Activated CD4-positive, CD25-positive, alpha-beta regulatory T cell treated with anti-CD3 and anti-CD28 coated beads, Interleukin-2, amount 50 U/mL, for 24 hours (primary cell): ENCODE measurements at regions not wholly inside any gene's neighbourhood (a gene's known extent, or its start where the extent isn't known, plus 50 kb on each side); places are given as distances from the start of the nearest gene placed in this dataset.

Experiments used
- ATAC-seq, 2 donors: fragments of 150-1000 bp; cut with Tn5 transposase; one replicate each; pipeline ENCODE4 v1.10.0; 2021; ENCODE audit warnings: mild to moderate bottlenecking in 1 of 2, moderate library complexity in 1 of 2

GRCh38 chr15:46735115-46735514 is 982.2 kb upstream of the SEMA6D start:
- ATAC-seq, result no peak

DNA sequence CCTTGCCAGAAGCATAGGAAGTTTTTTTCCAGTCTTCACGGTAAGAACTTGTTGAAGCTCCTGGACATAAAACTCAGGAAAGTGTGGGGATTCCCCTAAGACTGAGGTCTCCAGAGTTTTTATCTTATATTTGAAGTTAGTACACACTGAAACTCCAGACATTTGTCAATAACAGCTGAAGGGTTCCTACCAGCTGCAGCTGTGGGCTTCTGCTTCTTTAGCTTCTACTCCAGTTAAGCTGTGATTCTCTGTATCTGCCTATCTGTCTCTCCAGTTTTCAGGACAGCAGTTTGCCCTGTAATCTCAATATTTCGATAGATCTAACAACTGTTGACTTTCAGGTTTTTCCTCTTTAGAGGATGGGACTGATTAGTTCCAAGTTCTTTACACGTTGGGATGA is 966.0 kb upstream of the SEMA6D start:
- ATAC-seq, result no peak

GRCh38 chr15:46753946-46754345 is 963.4 kb upstream of the SEMA6D start:
- ATAC-seq, result no peak

GRCh38 chr15:46763091-46763490 is 954.2 kb upstream of the SEMA6D start:
- no peak for ATAC-seq

- no peak for ATAC-seq
These were observed 952.5 kb upstream of the SEMA6D start for GRCh38 chr15:46764851-46765250.

DNA sequence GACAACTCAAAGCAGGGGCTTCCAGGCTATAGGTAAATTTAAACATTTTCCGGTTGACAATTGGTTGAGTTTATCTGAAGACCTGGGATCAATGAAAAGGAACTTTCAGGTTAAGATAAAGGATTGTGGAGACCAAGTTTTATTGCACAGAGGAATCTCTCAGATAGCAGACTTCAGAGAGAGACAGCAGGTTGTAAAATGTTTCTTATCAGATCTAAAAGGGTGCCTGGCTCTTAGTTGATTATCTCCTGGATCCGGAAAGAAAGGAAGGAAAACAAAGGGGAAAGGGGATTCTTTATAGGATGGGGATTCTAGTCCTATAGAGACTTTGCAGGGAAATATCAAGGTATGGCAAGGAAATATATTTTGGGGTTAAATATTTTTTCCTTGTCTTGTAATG is 951.3 kb upstream of the SEMA6D start:
- no peak for ATAC-seq

- ATAC-seq, result no peak
These were observed 949.0 kb upstream of the SEMA6D start for GRCh38 chr15:46768287-46768686.

DNA sequence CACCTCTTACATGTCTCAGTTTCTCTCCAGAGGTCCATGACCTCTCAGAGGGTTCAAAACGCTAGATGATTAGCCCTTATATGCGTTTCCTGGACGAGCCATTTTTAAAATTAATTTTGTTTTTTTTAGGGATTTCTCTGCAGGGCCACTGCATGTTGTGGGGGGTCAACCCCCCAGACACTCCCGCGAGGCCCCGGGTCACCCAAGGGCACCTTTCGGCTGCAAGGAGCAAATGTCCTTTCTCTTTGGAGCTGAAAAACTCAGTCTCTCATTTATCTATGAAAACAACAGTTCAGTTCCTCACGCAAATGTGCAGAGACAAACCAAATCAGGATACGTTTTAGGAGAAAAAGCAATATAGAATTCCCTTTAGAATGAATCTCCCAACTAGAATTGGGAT is 944.3 kb upstream of the SEMA6D start:
- ATAC-seq, result no peak

DNA sequence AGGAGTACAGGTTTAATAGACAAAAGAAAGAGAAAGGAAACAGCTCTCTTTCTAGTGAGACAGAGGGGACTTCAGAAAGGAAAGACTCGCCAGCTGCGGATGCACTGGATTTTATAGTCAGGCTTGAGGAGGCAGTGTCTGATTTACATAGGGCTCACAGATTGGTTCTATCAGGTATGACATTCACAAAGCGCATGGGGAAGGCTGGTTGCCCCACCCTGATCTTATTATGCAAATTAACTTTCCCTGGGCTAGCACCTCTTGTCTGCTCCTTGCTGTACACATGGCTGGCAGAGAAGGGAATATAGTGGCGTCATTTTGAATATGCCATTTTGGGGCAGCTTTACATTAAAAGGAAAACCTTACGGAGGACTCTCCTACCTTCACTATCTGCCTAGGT is 938.4 kb upstream of the SEMA6D start:
- ATAC-seq, result no peak

DNA sequence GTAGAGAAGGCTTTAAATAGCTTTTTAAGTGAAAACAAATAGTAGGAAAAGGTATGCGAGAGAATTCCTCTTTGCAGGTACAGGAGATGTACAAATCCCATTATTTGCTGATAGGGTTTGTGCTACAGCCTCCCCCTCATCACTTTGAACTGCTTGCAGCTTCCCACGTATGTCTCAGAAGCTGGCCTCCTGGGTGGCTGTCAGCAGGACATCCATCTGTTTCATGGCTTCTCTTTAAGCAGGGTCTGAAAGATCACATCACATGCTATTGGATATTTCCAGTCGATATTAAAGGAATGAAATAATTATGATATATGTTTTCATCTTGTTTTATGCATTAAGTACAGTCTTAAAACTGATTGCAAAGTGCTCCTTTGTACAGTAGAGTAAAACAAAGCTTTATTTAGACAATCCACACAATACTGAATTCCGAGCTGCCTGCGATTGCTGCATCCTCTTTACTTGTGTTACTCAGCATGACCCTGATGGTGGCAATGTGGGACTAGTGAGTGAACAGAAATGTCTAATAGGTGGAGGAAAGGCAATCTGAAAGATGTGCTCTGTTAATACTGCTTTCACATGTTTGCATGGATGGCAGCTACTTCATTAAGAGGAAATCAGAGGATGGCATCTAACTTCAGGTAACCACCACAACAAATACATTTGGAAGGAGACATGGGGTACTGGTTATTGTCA is 930.6 kb upstream of the SEMA6D start:
- ATAC-seq, result no peak

GRCh38 chr15:46795685-46796084 is 921.6 kb upstream of the SEMA6D start:
- no peak for ATAC-seq

DNA sequence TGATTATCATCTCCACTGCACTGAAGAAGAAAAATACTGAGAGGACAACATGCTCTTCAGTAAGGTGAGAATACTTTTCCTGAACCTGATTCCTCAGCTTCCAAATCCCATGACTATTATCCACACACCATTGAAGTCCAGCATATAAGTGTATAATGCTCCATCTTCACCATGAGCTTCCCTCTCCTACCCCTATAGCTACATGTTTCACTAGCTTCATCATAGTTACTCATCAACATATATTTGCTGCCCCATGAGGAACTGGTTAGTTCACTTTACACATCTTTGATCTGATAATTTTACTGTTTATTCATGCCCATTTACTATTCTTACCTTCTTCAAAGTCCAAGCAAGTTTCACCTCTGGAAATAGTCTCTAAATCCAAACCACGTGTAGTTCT is 908.5 kb upstream of the SEMA6D start:
- no peak for ATAC-seq

DNA sequence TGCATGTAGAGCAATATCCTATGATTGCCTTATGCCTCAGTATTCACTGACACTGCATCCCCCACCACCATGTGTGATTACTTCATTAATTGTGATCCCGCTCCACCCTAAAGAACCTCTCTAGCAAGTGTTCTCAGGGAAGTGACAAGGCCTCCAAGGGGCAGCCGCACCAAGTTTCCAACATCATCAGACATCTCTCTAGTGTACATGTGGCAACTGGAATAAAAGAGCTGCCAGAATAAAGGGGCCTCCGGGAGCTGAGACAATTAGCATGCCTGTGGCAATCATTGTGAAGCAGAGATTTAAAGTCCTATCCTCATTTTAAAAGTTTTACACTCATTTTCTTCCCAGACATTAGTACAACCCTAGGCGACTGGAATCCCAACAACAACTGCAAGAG is 902.1 kb upstream of the SEMA6D start:
- ATAC-seq, result no peak

- no peak for ATAC-seq
These were observed 901.5 kb upstream of the SEMA6D start for GRCh38 chr15:46815765-46816164.

DNA sequence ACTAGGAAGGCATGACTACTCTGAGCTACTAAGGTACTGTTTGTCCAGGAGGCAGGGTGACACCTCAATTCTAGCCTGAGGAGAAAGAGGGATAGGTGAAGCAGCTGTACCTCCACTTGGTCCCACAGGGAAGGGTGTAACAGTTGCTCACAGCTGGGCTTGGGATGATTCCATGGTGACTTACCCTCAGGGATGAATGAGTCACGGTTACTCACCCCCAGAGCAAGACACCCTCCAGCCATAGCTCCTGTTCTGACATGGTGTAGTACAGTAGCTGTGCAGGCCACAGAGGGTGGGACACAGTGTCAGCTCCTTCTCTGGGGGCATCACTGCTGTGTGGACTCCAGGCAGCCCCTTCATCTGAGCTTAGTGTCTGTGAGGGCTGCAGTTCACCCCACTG is 868.6 kb upstream of the SEMA6D start:
- ATAC-seq, result no peak

- ATAC-seq, result no peak
These were observed 863.7 kb upstream of the SEMA6D start for GRCh38 chr15:46853600-46853999.

GRCh38 chr15:46854564-46854963 is 862.7 kb upstream of the SEMA6D start:
- ATAC-seq, result no peak

DNA sequence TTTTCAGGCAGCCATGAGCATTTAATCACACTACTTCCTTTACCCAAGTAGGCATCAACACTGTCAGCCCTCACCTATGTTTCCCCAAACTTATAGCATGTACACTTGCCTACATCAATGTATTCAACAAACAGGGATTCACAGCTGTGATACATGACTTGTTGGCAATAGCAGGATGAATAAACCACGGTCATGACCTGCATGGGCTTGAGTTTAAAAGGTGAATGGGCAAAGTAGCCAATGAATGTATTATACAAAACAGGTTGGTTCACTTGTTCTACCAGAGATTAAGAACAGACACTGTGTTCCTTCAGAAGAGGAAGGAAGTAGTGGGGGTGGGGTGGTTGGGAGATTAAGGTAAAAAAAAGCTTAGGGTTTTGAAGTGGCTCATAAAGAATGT is 861.9 kb upstream of the SEMA6D start:
- no peak for ATAC-seq

DNA sequence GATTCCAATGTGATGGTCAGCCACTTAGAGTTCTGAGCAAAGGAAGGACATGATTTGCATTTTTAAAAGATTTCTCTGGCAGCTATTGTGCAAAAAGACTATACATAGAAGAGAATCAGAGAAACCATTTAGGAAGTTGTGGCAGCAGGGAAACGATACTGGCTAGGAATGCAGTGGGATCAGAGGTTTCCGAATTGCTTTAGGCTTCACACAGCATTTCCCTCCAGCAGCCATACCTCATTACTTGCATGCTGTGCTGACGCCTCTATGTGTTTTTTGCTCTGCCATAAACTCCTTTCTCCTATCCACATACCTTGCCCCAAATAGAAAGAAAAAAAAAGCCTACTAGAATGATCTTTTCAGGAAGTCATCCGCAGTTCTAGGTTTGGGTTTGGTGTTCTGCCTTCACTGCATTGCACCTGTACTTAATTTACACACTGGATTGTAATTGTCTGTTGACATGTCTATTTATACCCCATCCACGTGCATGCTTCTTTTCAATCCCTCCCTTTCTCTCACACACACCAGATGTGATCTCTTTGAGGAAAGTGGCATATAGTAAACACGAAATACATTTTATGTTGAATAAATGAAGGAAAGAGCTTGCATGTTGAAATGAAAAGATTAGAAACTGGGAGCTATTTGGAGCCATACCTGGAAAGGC is 860.3 kb upstream of the SEMA6D start:
- no peak for ATAC-seq

DNA sequence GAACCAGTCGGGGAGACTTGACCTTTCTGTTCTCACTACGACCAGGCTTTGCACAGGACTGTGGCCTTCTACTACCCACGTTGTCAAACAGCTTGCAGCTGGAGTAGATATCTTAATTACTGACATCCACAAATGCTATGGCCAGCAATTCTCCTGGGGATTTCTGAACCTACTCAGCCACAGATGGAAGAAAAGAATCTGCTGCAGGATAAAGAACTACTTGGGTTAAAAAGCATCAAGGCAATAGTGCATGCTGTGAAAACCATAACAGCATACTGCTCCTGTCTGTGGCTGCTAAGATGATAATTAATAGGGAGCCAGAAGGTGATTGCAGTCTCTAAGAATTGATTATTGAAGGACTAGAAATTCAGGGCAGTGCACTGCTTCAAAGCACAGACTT is 859.2 kb upstream of the SEMA6D start:
- ATAC-seq, result no peak

GRCh38 chr15:46861796-46862195 is 855.5 kb upstream of the SEMA6D start:
- no peak for ATAC-seq

DNA sequence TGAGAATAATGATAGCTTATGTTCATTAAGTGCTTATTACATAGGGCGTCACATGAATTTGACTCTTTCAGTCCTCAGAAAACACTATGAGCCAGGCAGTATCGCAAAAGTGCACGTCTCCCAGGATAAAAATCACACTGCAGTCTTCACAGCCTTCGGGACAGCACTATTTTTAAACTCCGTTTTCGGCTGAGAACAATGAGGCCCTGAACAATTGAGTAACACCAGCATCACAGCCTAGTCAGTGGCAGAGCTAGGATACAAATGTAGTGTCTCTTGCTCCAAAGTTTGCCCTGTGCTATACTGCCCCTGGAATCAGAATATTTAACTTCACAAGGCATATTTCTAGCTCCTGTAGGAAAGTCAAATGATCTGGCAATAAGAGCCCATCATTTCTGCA is 852.1 kb upstream of the SEMA6D start:
- ATAC-seq, result no peak

DNA sequence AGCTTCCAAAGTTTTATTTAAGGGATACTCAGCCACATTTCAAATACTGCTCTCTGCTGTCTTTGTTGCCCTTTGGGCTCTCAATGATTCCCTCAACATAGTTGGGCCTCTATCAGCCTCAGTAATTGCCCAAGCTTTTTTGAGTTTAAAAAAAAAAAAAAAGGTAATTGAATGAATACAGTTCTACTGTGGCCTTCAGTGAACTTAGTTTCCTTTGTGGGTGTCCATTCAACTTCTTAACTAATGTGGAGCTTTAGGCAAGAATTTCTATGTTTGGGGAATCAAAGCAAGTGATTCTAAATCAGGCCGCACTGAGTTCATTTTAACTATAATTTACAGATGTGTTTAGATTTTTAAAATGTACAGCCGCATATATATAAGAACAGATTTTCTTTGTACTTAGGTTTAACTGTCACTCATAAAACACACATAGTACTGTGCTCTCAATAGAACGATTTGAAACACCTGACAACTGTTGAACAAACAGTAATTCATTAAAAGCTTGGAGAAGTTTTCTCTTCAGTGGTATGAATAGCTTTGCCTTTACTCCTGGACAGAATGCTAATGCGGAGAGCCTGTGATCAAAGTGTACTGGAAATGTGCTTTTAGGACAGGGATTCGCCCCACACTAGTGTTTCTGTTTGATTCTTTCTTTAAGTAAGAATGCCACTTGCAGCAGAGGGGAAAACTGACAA is 844.9 kb upstream of the SEMA6D start:
- ATAC-seq, result no peak

- no peak for ATAC-seq
These were observed 844.3 kb upstream of the SEMA6D start for GRCh38 chr15:46872981-46873330.
